ENCODE measurements at regions not wholly inside any gene's neighbourhood (a gene's known extent, or its start where the extent isn't known, plus 50 kb on each side); places are given as distances from the start of the nearest gene placed in this dataset.

- DNase-seq: no peak
These were observed 68.2 kb upstream of the MGAT5 start for GRCh38 chr2:134185639-134186038.

- DNase-seq: no peak
These were observed 64.7 kb upstream of the MGAT5 start for GRCh38 chr2:134189009-134189720.

- no peak for DNase-seq
These were observed 63.6 kb upstream of the MGAT5 start for GRCh38 chr2:134190062-134190806.

- DNase-seq: no peak
These were observed 63.1 kb upstream of the MGAT5 start for GRCh38 chr2:134190807-134191203.

- no peak for DNase-seq
These were observed 62.0 kb upstream of the MGAT5 start for GRCh38 chr2:134191835-134192234.

- no peak for DNase-seq
These were observed 60.9 kb upstream of the MGAT5 start for GRCh38 chr2:134193006-134193405.

- DNase-seq: no peak
These were observed 59.4 kb upstream of the MGAT5 start for GRCh38 chr2:134194519-134194918.

- no peak for DNase-seq
These were observed 58.5 kb upstream of the MGAT5 start for GRCh38 chr2:134195341-134195740.

- DNase-seq: no peak
These were observed 56.4 kb upstream of the MGAT5 start for GRCh38 chr2:134197445-134197844.

GRCh38 chr2:134198006-134198634 is 55.8 kb upstream of the MGAT5 start:
- DNase-seq: no peak

- DNase-seq: no peak
These were observed 54.7 kb upstream of the MGAT5 start for GRCh38 chr2:134199123-134199522.

GRCh38 chr2:134200036-134200618 is 53.7 kb upstream of the MGAT5 start:
- no peak for DNase-seq

GRCh38 chr2:134201533-134201932 is 52.3 kb upstream of the MGAT5 start:
- no peak for DNase-seq

- DNase-seq: no peak
These were observed 51.5 kb upstream of the MGAT5 start for GRCh38 chr2:134202371-134202770.

- DNase-seq: no peak
These were observed 50.7 kb upstream of the MGAT5 start for GRCh38 chr2:134203175-134203574.

Data from hindlimb muscle (tissue), 1 donor.